ENCODE measurements at regions not wholly inside any gene's neighbourhood (a gene's known extent, or its start where the extent isn't known, plus 50 kb on each side); places are given as distances from the start of the nearest gene placed in this dataset.
"Not testable (repeated sequence)": the region's sequence is repeated elsewhere in the genome, so short reads cannot be mapped to it uniquely, and the experiment has no call there.

DNA sequence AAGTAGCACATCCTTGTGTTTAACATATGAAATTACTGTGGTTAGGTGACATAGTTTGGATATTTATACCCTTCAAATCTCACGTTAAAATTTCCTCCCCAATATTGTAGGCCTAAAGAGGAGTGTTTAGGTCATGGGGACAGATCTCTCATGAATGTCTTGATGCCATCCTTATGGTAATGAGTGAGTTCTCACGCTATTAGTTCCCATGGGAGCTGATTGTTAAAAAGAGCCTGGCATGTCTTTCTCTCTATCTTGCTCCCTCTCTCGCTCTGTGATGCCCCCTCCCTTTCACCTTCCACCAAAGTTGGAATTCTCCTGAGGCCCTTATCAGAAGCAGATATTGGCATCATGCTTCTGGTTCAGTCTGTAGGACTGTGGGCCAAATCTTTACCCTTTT lies 660.1 kb downstream of the ADCYAP1 start:
- DNase-seq (ENCODE audit: low spot score): no peak

DNA sequence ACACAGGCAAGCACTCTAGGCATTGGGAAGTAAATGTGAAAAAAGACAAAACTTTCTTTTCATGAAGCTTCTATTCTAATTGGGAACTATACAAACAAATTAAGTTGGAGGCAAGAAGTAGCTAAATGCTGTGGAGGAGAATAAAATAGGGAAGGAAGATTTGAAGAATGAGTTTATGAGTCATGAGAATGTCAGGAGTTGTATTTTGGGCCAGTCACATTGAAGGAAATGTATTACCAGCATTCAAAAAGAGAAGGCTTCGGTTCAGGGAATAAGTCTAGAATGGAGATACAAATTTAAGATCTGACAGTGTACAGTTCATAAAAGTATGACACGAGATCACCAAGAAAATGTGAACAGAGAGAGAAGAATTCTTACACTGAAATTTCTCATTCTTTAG lies 666.5 kb downstream of the ADCYAP1 start:
- no peak for DNase-seq (ENCODE audit: low spot score)

DNA sequence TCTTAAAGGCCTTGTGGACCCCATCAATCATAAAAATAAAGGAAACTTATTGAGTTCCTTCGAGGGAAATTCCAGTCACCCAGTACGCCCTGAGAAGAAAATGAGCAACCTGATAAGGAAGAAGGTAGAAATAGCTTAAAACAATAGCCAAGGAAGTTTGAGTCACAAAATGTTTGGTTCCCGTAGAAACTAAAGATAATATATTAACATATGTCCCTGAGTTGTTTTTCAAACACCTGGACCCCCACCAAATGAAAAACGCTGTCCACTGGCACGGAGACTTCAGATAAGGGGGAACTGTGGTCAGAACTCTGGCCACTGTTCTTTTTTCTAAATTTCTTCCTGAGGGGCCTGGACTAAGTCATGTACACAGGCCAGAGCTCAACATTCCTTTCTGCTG lies 669.1 kb downstream of the ADCYAP1 start:
- no peak for DNase-seq (ENCODE audit: low spot score)

DNA sequence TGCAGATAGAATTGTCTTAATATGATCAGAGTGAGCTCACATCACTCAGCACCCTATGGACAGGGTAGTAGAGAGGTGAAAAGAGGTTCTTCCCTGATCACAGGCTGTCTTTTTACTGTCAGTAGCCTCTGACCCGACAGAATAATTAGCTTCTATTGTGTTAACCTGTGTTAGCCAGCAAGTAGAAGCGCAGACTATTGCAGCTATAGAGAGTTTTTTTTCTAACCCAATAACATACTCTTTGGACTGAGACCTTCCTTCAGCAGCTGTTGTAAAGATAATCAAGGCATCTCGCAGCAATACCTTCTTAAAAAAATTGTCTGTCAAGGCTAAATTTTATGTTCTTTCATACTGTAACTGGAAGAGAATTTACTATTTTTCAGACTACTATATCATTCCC lies 670.4 kb downstream of the ADCYAP1 start:
- no peak for DNase-seq (ENCODE audit: low spot score)

DNA sequence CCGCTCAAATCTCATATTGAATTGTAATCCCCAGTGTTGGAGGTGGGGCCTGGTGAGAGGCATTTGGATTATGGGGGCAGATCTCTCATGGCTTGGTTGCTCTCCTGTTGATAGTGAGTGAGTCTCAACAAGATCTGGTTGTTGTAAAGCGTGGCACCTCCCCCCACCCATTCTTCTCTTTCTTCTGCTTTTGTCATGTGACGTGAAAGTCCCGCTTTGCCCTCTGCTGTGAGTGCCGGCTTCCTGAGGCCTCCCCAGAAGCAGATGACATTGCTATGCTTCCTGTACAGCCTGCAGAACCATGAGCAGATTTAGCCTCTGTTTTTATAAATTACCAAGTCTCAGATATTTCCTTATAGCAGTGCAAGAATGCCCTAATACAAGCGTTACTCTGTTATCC lies 673.8 kb downstream of the ADCYAP1 start:
- no peak for DNase-seq (ENCODE audit: low spot score)

DNA sequence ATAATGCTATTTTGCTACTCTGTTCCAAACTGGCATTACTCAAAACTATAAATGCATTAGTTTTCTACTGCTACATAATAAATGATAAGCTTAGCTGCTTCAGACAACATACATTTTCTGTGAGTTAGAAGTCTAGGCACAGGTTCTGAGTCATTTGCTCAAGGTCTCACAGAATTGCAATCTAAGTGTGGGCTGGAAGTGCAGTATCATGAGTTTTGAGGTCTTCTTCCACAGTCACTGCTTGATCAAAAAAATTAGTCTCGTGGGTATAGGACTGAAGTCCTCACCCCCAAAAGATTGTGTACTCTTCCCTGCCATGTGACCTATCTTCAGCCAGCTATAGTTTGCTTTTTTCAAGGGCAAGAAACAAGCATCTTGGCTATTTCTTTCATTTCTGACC lies 676.9 kb downstream of the ADCYAP1 start:
- no peak for DNase-seq (ENCODE audit: low spot score)

DNA sequence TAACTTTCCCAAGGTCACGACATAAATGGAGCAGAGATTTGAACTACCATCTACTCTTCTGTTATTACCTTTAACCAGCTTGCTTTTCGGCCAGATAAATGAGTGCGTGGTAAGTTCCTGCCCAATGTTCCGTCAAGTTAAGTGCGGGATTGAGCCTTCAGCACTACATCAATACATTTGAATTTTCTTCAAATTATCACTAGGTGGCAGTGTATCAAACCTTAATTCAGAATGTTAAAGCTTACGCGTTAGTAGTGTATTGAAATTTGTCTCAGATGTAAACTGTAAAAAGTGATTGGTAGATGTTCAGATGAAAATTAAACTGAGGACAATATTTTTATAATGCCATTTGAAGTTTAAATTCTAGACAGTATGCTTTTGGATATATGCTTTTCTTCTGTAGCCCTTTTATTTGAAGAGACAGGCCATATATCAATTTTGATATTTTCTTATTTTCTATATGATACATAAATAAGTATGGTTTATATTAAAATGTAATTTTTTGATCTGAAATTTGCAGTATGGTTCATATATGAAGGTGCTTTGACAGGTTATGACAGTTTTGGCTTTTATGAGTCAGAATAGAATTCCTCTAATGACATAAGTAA lies 681.3 kb downstream of the ADCYAP1 start:
- peak; percentile 5 for DNase-seq (ENCODE audit: low spot score)

DNA sequence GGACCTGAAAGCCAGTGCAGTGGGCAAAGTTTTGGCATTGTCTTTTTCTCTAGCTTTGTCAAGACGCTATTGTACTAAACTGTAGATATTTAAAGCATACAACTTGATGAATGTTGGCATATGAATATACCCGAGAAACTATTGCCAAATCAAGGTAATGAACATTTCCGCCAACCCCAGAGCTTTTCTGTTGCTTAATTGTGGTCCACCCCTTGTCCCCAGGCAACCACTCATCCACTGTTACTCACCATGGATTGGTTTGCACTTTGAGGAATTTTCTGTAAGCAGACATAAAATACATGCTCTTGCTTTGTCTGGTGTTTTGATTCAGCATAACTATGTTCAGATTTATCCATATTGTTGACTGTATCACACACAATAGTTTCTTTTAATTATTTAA lies 688.4 kb downstream of the ADCYAP1 start:
- no peak for DNase-seq (ENCODE audit: low spot score)

DNA sequence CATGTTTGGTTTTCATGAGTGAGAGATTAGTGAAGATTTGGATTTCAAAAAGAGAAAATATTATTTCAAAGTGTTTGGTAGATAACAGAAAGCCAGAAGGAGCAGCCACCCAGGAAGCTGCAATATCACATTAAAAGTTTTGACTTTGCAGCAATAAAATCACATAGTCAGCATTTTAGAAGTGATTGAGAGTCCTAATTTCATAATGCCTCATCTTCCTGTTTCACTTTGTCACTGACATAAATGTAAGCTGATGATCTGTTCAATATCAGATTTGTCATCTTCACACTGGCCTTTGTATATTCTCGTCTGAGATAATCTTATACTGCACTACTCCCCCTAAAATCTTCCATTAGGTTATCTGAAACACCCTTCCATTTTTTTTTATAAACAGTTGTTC lies 690.5 kb downstream of the ADCYAP1 start:
- no peak for DNase-seq (ENCODE audit: low spot score)

DNA sequence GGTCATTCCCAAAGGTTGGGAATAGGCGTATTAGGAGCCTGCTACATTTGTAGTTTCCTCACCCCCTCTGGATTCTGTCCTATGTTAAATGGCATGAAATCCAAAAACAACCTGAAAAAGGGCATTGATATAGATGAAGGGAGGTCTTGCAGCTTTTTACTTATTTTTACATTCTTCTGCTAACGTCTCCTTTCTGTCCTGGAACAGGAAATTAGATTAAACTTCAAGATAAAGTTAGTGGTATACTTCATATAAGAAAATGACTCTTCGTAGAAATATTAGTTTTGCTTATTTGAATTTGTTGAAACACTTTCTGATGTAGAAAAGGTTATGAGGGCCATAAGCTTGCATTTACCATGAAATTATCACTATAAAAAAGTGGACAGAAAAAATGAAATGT lies 694.5 kb downstream of the ADCYAP1 start:
- no peak for DNase-seq (ENCODE audit: low spot score)

DNA sequence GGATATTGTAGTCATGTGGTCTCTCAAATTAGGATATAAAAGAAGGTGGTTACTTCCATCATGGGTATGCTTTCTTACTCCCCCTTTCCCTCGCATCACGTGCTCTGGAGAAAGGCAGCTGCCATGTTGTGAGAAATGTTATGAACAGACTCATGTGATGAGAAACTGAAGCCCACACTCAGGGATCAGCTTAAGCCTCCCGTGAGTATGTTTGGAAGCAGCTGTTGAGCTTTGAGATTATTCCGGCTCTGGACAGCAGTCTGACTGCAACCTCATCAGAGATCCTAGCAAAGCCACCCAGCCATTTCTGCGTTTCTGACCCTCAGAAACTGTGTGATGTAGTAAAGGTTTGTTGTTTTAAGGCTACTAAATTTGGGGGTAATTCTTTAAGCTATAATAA lies 700.1 kb downstream of the ADCYAP1 start:
- DNase-seq (ENCODE audit: low spot score): no peak

DNA sequence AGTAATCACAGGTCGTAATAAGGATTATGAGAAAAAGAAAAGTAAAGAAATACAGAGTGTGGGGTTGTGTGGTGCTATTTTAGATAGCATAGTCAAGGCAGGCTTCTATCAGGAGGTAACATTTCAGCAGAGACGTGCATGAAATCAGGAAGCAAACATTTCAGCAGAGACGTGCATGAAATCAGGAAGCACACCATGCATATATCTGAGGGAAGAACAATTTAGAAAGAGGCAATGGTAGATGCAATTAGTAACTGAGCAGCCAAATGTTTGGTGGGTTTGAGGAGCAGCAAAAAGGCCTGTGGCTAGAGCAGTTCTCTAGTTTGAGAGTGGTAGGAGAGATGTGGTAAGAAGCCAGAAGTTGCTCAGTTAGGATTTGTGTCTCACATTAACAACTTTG lies 713.7 kb downstream of the ADCYAP1 start:
- DNase-seq (ENCODE audit: low spot score): no peak

DNA sequence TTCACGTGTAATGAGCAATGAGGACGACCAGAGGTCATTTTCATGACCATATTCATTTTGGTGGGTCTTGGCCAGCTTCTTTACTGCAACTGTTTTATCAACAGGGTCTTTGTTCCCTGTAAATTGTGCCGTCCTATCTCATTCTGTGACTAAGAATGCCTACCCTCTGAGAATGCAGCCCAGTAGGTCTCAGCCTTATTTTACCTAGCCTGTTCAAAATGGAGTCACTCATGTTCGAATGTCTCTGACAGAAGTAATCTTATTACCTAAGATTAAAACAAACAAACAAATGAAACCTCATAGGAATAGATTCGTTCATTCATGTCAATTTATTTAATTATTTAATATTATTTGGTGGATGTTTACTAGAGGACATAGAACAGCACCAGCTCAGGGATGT lies 714.8 kb downstream of the ADCYAP1 start:
- no peak for DNase-seq (ENCODE audit: low spot score)

DNA sequence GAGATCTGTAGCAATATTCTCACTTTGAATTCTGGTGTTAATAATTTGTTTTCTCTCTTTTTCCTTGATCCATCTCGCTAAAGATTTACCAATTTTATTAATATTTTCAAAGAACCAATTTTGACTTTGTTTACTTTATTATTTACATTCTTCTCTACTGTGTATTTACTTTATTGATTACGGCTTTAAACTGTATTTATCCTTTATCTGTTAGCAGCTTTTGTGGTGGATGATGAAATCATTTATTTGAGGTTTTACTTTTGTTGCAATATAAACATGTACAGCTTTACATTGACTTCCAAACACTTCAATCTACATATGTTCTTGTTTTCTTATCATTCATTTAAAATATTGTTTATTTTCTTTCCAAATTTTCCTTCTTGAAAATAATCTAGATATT lies 719.9 kb downstream of the ADCYAP1 start:
- peak; percentile 7 for DNase-seq (ENCODE audit: low spot score)

DNA sequence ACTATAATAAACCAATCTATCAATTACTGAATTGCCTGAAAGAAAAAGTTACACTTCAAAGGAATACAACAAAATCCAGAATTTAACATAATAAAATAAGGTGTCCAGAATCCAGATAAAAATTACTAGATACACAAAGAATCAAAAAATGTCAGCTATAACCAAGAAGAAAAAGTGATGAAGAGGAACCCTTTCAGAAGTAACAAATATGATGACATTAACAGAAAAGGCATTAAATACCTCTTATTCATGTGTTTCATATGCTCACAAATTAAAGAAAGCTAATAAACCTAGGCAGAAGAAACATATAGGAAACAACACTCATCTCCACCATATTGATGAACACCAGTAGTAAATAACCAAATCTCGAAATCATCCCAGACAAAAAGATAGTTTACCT lies 722.8 kb downstream of the ADCYAP1 start:
- DNase-seq (ENCODE audit: low spot score): no peak

DNA sequence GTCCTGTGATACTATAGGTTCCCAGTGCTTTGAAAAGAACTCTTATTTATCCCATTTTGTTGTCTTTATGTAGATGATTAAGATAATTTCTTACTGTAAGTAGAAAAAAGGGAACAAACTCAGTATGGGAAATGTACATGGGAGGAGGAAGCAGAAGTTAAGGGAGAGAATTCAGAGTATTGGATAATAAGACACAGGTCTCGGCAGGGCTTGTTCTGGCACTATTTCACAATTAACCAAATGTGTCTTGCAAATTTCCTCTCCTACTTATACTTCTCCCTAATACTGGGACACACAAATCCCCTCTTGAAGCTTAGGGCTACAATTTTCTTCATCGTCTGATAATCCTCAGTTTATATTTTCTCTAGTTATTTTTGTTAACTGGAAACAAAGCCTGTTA lies 744.0 kb downstream of the ADCYAP1 start:
- no peak for DNase-seq (ENCODE audit: low spot score)

DNA sequence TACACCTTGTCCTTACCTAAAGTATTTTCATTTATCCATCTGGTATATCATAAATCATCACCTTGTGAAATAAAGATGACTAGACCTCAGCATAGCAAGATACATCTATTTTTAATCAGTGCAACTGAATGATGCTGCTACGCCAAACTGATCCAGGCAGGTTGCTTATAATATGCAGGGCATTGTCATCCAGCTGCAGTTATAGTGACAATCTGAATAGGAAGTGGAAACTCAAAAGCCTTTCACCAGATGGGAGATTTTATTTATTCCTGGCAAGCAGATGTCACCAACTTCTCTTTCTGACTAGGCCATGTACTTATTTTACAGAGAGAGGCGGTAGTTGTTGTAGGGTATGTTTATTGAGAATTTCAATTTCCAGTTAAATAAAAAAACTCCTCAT lies 747.3 kb downstream of the ADCYAP1 start:
- no peak for DNase-seq (ENCODE audit: low spot score)

DNA sequence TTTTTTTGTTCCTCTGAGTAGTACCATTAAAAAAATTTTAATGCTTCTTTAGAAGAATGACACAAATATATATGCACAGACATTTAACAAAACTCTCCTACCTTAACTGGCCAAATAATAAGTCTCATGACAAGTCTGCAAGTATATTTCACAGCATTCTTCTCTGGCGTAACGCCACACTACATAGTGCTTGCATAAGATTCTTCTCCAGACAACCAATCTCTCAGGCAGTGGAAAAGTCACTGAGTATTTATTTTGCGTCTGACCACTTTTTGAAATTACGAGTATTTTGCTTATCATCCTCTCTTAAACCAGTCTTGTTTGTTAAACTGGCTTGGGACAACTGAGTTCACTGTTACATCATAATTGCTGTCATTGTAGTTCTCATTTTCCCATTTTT lies 749.2 kb downstream of the ADCYAP1 start:
- no peak for DNase-seq (ENCODE audit: low spot score)

DNA sequence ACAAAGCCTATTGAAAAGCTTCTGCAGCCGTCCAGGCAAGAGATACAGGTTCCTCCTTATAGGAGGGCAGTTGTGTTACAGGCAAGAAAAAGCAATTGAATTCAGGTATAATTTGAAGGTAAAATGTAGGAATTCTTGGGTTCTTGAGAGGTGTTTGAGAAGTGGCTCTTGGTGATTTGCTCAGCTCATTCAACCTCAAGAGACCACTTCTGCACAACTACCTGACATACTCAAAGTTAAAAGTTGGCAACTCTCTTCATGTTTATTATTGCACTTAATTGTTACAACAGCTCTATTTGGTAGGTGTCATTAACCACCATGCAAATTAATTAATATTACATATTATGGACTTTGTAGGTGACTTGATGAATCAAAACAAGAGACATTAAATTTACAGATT lies 753.2 kb downstream of the ADCYAP1 start:
- no peak for DNase-seq (ENCODE audit: low spot score)

DNA sequence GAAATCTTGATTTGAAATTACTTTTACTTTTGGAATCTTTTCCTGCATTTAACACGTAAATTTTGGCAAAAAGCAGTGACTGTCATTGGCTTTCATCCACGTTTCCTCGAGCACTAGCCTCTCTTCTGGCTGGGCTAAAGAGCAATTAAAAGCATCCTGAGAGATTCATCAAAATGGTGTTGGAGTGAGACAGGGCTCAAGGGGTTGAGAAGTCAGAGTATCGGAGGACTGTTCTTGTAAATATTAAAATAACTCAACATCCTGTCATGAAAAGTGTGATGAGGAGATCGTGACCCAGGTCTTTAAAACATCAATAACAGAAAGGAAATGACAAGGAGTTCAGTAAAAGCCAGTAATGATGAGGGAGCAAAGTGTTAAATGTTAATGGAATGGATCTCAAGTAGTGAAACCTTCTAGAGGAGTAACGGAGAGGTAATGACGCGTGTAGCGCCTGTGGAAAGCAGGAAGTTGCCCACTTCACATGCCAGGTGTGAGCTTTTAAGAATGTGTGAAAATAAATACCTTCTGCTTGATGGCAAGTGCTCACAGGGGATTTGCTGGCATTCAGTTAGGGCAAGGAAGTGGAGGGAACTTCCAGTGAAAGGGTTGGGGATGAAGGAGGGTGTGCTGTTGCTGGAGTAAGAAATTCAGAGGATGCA lies 754.4 kb downstream of the ADCYAP1 start:
- DNase-seq (ENCODE audit: low spot score): no peak

DNA sequence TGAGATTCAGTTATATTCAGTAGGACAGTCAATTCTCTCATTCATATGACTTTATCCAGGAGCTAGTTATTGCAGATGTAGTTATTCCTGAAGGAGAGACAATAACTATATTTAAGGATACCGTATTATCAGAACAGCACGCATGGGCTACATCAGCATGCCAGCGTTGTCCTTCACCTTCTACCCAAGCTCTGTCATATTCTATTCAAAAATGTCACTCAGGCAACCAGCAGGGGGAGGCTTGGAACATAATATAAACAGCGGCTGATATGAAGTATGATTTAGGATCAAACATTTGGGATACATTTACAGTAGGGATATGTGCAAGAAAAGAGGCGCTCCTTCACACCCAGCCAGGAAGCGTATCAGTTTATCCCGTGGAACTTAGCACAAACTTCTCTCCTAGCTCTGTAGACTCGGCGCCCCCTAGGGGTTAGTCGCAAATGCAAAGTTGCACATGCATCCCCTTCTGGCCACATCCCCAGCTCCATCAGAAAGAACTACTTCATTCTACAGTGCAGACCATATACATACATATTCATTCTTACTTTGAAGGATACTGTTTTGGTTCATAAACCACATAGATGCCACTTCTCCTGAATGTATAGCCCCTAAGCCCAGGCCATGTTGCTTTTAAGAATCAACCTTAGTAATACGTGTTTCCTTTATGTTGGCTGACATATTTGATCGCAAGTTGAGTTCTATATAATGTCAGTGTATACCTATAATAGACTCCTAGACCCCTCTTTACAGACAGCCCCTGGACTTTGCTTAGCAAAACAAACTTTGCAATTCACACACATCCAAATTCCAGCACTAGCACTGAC lies 759.4 kb downstream of the ADCYAP1 start:
- DNase-seq (ENCODE audit: low spot score): peak; percentile 21

DNA sequence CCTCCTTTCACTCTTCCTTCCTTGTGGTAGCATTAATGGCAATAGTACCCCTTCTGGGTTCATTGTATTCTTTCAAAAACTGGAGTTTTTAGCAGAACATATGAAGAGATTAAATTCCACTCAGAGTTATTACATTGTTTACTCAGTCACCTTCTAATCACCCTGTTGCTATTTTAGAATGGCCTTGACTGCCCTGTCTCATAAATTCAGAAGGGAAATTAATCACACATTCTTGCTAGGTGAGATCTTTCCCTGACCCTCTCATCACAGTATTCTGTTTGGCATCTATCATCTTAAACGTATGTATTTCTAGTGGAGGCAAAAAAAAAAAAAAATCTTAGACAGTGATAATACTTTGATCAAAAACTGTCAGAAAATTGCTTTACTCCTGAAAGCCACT lies 760.4 kb downstream of the ADCYAP1 start:
- no peak for DNase-seq (ENCODE audit: low spot score)

DNA sequence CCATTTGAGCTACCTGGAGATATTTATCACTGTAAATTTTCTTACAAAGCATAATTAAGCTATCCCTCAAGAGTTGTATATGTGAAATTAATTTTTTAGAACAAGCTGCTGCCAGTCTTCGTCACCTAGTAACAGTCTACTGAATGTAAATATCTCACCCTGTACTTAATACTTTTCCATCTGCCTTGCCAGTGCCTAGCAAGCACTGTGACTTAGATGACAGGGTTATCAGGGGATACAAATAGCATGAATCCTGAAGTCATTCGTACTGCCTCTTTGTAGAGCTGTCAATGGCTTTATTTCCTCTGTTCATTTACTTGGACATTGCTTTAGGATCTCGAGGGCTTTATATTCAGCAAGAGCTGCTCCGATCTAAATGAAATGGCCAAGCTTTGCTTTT lies 763.6 kb downstream of the ADCYAP1 start:
- DNase-seq (ENCODE audit: low spot score): no peak

DNA sequence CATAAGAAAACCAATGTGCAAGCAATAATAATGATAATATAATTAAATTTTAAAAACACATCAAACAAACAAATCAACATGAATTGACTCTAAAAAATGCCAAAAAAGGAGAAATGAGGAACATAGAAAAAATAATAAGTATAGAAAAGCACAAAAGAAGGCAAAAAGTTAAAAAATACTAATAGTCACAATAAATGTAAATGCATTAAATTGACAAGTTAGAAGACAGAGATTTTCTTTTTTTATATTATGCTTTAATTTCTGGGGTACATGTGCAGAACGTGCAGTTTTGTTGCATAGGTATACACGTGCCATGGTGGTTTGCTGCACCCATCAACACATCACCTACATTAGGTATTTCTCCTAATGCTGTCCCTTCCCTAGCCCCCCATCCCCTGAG lies 767.0 kb downstream of the ADCYAP1 start:
- not testable (repeated sequence) for DNase-seq (ENCODE audit: low spot score)
